ENCODE measurements at regions not wholly inside any gene's neighbourhood (a gene's known extent, or its start where the extent isn't known, plus 50 kb on each side); places are given as distances from the start of the nearest gene placed in this dataset.

DNA sequence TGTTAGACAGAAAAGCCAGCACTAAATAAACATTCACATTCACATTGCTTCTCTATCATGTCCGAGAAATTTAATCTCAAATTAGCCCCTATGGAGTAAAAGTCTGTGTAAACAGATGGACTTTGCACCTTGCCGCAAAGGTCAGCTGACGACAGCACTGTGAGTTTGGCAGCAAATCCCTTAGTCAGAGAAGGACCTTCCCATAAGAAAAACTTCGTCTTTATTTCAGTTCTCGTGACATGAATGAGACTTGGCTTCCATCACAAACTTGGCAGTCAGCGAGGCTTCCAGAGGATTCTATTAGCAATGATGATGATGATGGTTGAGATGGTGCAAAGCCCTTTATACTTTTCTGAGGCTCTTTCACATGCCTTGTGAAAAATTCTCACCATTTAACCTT is 133.7 kb upstream of the IFNGR1 start:
- DNase-seq, result no peak

DNA sequence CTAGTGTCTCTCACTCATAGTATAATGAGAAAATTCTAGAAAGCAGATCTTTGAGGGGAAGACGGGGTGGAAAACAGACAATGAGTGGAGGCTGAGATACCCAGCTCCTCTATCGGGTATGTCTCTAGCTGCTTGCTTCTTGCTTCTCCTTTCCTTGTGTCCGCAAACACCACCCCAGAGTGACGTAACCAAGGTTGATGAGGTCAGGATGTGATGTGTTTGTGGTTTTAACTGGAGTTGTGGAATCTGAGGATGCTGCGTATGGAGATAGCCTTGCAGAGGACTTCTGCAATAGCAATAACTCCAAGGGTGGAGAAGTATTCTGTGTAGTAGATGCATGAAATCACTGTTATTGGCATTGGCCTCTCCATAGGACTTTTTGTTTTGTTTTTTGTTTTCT is 132.7 kb upstream of the IFNGR1 start:
- DNase-seq, result peak; percentile 13 to 74

DNA sequence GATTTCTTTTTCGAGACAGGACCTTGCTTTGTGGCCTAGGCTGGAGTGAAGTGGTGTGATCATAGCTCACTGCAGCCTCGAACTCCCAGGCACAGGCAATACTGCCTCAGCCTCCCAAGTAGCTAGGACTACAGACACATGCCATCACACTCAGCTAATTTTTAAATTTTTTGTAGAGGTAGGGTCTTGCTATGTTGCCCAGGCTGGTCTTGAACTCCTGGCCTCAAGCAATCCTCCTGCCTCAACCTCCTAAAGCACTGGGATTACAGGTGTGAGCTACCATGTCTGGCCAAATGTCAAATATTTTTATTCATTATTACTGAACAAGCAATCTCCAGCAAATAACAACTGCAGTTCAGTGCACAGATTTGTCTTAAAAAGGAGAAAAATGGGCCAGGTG is 131.7 kb upstream of the IFNGR1 start:
- no peak for DNase-seq

DNA sequence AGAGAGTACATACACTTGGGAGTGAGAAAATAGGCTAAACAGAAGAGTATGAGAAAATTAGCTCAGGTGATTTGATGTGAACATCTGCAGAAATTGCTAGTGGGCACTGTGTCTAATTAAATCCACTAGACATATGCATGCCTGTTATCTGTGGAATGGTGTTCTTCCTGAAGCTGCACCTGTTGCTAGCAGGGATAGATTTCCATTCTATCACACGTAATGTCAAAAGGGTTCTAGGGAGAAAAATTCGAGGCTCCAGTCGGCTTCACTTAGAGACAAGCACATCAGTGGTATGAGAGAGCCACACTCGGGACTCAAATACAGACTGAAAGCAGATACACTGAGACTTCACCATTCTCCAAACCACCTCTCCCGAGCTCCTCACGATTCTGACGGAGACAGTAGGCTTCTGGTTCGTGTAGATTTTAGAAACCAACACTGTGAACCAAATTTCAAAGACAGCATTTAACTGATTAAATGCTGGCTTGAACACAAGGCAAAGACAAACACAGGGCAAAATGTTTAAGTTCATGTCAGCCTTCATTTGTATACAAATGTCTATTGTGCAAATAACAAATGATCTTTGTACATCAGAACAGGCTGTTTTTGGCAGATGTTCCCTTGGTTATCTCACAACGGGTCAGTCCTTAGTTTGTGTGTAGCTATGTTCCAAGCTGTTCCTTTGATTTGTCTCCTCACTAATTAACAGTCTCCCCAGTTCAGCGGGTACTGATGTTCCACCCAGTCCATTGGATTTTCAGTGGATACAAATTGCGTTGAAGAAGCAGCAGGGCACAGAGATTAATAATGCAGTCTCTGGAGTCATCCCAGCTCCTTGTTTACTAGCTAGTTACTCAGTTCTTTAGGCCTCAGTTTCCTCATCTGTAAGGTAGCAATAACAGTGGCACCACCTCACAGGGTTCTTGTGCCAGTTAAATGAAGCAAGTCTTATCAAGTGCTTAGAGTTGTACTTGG is 131.0 kb upstream of the IFNGR1 start:
- no peak for DNase-seq

DNA sequence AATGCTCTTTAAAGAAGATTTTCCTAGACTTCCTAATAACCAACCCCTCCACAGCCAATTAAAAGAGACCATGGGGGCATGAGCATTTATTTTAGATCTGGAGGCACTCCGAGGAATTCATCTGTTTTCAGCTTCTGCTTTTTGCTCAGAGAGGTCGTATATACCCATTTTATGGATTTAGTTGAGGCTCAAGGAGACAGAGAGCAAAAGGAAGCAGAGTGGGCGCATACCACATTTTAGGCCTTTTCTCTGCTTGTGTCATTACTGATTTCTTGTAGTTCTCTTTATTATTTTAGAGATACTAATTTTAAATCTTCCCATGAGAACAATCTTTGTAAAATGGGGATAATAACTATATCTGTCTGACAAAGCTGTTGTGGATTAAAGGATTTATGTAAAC is 129.6 kb upstream of the IFNGR1 start:
- no peak for DNase-seq

DNA sequence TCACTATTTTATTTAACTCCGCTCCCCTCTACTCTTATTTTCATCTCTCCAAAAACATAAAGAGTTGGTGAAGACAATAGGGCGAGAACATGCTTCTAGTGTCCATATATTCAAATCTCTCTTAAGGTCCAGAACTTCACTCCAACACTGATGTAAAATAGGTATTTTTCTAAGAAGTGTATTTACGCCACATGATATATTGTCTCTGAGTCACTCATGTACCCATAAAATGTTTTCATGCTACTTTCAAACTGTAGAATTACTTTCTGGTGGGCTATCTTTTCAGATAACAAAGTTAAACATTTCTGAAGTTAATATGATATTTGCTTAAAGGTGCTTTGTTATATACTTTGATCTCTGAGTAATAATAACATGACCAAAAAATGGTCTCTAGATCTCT is 124.1 kb upstream of the IFNGR1 start:
- no peak for DNase-seq

DNA sequence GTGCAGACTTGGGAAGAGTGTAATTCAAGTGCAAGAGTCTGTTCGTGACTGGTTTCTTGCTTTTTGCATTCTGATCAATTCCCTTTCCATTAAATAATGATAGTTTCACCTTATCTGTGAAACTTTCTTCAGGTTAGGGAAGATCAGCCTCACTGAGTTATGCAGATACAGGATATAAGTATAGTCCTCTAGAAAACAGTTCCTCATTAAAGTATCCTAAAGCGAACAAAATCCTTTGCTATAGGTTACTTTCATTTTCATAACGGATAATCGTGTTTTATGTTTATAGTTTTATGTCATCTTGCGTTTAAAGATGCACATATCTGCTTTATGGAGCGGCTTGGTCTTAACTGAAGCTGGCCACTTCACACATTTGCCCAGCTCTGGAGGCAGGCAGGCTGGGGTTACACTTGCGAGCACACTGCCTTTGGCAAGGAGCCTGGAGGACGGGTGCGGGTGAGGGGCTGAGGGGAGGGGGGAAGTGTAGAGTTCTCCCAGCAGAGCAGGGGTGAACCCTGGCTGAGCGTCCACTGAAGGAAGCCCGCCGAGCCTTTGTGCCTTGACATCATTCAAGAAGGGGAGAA is 123.5 kb upstream of the IFNGR1 start:
- no peak for DNase-seq

DNA sequence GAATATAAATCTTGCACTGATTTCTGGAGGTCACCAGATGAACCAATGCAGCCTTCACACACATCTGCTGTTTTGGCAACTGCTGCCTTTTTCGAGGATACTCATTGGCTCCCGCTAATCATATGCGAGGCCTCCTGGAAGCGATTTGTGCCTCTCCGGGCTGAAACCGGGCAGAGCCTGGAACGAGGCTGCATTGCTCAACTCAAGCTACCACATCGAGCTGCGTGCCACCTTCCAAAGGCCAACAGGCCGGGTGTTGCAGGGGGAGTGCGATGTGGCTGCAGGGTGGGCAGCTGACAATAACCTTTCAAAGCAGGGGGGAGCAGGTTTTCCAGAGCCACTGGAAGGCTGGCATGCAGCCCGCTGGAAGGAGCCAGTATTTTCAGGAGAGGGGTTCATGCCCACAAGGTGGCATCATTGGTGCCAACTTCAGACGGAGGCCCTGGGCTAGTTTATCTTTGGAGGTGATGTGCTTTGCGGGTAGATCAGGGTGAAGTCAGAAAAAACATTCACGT is 122.6 kb upstream of the IFNGR1 start:
- DNase-seq, result peak; percentile 60 to 75

DNA sequence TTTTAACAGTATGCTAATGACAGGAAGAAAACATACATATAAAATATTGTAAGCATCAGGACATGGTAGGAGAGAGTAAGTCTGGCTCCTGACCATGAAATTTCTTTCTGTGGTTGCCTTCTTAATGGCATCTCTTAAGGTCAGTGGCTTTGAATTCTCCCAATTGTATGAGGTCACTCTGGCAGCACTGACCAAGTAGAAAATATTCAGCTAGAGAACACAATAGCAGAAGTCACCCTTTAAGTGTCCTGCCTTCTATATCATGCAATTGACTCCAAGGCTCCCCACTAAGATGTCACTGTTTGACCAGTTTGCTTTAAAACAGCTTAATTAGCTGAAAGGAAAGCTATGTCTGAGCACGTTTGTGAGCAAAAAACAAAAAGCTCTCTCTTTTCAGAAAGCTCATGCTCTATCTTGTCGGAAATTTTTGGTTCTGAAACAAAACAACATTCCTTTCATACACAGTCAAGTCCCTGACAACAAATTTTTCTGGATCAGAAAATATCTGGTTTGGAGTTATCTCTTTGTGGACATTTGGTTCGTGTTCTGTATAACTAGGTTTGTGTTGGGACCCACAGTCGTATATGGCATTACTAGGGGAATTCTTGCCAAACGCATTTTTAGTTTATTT is 120.9 kb upstream of the IFNGR1 start:
- no peak for DNase-seq

DNA sequence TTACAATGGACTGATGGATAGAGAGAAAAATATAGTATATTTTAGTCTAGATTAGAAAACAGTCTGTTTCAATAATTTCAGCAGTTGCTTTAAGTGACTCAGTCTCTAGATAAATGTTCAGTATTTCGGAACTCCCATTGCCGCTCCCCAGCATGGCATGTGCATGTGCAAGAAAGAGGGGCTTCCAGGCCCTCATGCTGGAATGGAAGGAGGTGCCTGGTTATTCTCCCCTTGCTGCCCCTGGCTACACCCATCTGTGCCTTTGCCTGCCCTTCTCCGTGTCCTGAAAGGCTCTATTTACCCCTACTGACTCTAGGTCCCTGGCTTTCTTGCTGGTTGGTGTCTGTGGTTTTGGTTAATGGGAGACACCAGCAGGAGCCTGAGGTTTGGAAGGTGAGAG is 115.7 kb upstream of the IFNGR1 start:
- no peak for DNase-seq

DNA sequence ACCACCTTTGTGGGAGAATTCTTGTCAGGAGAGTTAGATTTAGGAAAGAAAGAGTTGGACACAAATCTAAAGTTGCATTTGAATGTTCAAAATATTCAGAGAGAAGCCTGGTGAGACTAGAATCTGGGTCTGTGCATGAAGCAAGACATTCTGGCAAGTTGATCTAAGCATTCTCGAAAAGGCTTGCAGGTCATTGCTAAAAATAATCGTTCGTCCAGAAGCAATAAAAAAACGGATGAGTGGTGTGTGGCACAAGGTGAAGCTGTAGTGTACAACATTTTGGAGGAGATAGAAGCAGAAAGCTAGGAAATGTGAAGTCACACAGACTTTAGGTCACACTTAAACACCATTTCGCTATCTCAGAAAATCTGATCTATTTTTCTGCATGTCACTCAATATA is 114.9 kb upstream of the IFNGR1 start:
- no peak for DNase-seq

DNA sequence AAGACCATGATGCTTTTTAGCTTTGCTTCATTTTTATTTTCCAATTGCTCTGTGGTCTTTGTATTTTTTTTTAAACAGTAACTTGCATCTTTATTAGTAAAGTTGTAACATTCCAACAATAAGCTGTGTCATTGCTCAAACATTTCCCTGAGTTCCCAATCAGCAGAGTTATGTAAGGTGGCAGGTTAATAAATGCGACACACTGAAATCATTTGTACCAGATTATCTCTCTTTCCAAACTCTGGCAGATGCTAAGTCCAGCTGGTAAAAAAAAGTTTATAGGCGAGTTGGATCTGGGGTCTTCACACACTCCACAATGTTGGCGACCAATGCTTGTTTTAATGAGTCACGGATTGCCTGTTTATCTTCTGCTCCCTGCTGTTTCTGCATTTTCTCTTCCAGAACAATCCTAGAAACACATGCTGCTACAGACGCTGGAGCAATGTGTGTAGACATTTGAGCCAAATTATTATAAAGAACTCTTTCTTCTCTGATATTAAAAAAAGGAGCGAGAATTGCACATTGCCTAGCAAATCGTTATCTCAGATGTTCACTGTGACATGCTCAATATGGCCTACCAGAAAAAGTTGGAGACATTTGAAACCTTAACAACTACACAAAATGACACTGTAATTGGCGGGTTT is 113.6 kb upstream of the IFNGR1 start:
- DNase-seq, result no peak

DNA sequence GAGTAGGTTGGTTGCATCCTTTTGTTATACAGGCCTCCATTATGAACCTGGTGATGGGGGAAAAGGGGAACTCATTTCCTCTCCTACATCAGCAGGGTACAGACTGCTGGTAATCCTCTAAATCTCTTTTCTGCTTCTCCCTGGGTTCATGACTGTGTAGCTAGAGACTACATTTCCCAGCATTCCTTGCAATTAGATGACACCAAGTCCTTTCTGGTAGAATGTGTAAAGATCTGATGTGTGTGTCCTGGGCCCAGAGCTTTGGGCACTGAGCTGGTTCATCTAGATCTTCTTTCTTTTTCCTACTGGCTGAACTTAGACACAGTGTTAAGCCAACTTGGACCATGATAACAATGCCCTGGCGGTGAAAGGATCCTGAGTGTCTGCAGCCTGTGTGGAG is 104.7 kb upstream of the IFNGR1 start:
- no peak for DNase-seq

DNA sequence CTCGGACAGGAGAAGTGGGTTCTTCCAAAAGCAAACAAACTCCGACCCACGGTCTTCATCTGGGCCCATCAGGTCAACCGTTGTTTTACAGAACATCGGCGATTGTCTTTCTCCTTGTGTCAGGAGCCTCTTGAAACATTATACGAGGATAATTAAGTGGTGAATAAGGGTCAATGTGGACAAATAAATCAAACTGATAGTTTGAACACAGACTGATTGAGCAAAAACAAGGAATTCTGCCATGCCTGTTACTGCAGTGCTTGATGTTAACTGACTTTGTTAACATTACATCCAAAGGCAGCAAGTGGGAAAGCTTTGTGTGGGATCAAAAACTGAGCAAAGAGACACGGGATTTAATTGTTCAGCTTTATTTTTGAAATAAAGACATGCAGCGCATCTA is 101.1 kb upstream of the IFNGR1 start:
- no peak for DNase-seq

DNA sequence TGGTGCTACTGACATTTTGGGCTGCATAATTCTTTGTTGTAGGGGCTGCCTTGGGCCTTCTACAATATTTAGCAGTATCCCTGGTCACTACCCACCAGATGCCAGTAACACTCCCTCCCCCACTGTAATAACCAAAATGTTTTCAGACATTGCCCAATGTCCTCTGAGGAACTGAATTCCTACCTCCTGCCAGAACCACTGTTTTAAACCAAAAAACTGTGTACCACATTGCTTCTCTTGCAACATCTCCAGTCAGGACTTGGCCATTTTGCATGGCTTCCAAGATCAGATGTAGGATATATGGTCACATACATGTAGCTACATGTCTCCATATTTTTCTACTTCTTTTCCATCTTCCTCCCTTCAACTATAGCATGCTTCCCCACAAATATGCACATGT is 97.4 kb upstream of the IFNGR1 start:
- DNase-seq, result no peak

DNA sequence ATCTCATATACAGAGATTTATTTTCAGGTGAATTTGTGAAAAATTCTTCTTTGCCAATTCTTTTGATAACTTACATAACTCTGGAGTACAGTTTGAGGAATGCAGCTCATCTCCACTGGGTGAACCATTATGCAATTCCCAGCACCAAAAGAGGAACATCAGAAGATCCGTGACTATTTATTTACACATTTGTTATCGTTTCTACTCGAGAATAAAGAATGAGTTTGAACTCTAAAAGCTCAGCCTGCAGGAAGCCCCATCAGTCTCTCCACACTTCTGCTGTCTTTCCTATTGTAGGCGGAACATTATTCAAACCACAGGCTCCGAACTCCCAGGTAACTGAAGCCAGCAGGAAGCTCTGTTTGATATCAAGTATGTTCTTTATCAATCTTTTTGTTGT is 95.9 kb upstream of the IFNGR1 start:
- DNase-seq, result peak in 1 of 2 donors; percentile 1

DNA sequence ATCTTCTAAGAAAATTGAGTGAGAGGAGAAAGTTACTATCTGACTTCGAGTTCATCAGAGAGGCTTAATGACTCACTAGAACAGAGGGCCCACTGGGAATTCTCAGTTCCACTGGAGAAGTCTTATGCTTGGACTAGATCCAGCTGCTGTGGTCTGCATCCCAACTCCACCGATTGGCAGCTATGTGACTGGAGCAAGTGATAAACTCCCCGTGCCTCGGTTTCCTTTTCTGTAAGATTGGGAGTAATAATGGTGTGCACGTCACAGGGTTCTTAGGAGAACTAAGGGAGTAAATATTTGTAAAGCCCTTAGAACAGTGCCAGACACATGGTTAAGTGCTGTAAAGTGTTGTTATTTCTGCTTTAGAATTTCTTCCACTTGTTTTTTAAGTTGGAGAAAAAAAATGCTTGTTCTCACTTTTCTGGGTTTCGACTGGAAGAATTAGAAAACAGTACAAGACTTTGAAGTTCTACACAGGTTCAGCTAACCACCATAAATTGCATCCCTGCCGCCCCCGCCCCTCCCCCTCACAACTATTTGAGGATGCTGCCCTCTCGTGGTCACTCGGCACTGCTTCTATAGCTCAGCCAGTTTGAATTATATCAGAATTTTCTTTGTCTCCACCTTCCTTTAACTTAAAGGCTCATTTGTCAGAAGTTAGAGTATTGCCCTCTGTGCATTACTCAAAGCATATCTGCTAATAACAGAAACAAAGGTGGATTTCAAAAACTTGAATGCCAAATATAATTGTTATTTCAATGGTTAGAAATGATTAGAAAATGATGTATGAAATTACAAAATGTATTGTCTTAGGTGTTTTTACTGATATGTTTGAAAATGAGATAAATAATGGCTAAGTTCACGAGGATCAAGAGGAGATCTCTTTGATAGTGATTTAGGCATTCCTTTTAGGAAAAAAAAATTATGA is 95.0 kb upstream of the IFNGR1 start:
- peak; percentile 61 to 66 for DNase-seq

DNA sequence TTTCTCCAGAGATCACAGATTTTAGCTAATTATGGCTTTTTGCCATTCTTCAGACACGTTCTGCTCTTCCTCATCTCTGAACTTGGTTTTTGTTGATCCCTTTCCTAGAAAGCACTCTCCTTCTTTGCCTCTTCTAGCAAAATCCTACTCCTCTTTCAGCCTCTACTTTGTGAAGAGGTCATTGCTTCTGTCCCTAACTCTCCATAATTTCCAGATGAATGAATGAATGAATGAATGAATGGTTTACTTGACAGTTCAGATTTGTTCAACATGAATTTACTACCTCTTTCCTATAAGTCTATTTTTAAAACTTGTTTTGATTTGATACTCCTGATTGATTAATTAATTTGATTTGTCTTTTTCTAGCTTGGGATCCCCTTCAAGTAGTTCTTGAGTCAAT is 94.0 kb upstream of the IFNGR1 start:
- no peak for DNase-seq

DNA sequence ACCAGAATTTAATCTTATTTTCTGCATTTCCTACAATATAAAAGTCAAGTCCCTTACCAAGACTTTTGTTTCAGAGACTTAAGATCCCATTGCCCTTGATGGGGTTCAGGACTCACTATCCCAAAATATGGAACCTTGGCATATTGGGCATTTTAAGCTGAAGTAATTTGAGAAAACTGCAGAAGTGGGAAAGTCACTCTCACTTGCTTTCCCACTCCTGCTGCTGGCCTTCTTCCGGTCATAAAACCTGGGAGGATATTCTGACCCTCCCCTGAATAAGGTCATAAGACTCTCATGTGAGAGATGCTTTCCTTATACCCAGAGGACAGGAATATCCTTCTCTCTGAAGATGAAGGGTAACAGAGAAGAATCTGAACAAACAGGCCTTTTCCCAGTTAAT is 92.8 kb upstream of the IFNGR1 start:
- DNase-seq, result no peak

DNA sequence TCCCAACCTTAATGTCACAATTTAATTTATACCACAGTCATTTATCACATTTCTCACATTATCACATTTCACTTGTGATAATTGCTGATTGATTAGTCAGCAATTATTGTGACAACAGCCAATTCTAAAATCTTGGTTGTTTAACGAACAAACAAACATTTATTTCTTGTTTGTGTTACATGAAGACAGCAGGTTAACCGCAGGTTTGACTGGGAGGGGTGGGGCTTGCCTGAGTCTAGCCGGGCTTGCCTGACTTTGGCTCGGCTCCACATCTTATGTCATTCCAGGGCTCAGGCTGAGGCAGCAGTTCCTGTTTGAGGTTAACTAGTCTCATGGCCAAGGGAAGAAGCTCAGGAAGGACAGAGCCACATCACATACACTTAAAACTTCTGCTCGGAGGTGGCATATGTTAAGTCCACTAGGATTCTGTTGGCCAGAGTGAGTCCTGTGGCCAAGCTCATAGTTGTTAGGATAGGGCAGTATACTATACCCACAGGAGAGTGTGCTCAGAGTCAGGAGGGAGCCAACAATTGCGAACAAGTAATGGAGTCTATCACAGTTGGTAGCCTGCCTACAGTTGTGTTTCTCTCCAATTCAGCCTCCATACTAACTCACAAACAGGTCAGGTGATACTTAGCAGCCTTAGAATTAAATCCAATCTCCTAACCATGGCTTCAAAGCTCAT is 90.0 kb upstream of the IFNGR1 start:
- DNase-seq, result peak; percentile 19 to 55

DNA sequence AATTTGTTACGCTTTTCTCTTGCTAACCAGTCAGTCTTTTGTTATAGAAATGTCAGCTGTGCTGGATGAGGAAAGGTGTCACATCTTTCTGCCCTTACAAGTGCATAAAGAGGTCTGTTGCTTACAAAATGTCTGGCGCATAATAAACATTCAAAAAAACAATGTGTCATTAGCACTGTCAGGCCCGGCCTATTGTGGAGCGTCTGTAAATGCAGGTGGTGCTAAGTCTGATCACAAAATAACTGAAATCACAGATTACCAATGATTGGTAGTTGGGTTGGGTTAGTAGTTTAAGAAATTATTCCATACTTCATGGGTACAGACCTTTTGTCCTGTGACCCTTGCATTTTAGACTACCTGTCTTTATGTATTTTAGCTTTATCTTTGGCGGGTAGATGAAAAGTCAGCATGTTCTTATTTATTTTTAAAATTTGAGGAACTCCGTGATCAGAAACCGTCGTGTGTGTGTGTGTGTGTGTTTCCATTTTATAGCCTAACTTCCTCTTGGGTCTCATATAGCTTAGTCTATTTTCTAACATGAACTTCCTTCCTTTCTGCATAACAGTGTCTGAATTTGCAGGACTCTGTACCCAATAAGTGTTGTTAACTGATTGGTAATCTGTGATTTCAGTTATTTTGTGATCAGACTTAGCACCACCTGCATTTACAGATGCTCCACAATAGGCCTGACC is 88.1 kb upstream of the IFNGR1 start:
- DNase-seq, result peak in 1 of 2 donors; percentile 27

All from CD4-positive, alpha-beta T cell treated with Interleukin-1 beta for 1 hour (primary cell).